ENCODE measurements at regions not wholly inside any gene's neighbourhood (a gene's known extent, or its start where the extent isn't known, plus 50 kb on each side); places are given as distances from the start of the nearest gene placed in this dataset.
"Not testable (repeated sequence)": the region's sequence is repeated elsewhere in the genome, so short reads cannot be mapped to it uniquely, and the experiment has no call there.

DNA sequence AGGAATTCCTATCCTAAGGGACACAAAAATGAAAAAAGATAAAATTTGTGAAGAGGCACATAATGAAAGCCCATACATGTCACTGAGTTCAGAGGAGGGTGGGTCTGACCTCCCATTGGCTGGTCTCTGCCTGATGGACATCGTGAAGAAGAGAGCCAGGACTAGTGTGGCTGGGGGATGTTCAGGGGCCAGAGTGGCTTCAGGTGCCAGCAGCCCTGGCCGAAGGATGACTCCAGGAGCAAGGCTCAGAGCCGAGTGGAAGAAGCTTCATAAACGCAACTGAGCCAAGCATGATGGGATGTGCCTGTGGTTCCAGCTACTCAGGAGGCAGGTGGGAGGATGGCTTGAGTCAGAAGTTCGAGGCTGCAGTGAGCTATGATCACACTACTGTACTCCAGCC lies 56.9 kb upstream of the ATP5PO start:
- no peak for DNase-seq (ENCODE audit: low read depth)

DNA sequence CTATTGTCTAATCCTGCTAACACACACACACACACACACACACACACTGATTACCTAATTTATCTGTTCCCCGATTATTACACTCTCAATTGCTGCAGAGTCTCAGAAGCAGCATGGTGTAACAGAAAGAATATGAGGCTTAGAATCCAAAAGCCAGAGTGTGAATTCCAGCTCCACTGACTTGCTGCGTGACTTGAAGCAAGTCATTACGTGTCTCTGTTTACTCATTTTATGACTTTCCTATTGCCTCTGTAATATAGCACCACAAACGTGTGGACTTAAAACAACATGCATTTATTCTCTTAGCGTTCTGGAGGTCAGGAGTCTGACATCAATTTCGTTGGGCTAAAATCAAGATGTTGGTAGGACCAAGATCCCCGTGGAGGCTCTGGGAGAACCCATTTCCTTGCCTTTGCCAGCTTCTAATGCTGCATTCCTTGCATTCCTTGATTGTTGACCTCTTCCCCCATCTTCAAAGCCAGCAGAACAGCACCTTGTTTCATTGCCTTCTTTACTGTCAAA lies 55.9 kb upstream of the ATP5PO start:
- no peak for DNase-seq (ENCODE audit: low read depth)

DNA sequence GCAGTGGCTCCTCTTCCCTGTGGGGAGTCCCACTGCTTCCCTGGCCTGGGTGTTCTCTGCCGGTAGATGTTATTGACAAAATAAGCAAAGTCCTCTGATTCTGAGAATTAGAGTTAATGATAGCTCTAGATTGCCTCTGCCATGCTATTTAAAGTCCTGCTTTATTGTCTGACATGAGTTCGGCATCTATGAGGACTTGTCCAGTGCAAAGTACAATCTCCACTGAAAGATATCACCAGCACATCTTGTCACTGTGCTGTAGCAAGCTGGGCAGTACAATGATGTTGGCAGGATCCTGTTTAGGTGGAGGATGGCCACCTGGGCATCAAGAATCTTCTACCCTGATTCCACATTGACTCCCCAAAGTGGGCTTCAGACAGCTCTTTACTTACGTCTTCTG lies 54.0 kb upstream of the ATP5PO start:
- no peak for DNase-seq (ENCODE audit: low read depth)

GRCh38 chr21:33968995-33969348 lies 53.4 kb upstream of the ATP5PO start:
- no peak for DNase-seq (ENCODE audit: low read depth)

DNA sequence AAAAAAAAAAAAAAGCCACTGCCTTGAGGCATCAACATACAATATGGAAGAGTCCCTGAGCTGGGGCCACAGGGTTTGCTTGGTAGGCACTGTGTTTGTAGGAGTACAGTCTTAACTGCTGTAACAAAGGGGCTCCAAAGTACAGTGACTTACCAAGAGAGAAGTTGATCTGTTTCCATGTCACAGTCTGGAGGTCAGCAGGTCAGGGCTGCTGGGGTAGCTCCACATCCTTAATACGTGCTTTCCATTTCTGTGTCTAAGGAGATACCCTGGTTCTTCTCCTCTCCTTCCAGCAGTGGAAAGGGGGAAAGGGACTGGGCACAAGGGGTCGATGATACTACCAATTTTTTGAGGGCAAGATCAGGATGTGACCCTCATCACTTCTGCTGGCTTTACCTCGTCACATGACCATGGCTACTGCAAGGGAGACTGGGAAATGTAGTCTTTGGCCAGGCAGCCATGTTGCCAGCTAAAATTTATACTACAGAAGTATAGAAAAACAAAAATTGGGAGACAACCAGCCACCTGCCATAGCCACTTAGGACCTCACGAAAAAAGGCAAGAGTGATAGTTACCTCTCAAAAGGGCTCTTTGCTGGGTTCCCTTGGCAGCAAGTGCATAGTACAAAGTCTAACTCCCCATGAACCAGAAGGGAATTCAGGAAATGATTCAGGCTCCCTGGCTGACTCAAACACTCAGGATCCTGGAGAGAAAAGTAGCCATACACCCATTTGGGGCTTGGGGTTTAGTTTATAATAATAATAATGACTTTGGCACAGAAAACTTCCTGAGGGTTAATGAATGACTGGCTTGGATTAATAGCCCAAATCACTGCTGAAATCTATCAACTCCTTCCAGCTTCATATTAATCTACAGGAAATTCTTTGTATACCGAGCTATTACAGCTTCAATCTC lies 52.7 kb upstream of the ATP5PO start:
- no peak for DNase-seq (ENCODE audit: low read depth)

DNA sequence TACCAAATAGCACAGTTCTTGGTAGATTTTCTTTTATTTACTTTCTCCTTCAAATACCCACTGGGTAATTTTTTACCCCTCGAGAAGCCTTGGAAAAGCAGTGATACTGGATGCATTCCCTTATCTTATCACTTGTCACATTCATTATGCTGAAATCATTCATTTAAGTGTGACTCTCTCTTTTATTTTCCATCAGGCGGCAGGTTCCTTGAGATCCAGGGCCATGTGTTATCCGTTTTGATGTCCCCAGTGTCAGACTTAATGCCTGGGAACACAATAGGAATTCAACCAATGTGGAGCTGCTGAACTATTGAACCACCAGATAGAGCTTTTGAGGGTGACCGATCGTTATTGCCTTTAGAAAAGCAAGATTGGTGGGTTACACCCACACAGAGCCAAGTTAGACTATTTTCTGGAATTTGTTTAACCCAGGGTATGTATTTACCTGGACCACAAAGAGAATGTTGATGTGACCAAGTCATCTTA lies 51.5 kb upstream of the ATP5PO start:
- no peak for DNase-seq (ENCODE audit: low read depth)

- DNase-seq (ENCODE audit: low read depth), result no peak
Observed at GRCh38 chr21:33966324-33966949, 50.8 kb upstream of the ATP5PO start.

- not testable (repeated sequence) for DNase-seq (ENCODE audit: low read depth)
Observed at GRCh38 chr21:33965662-33966061, 50.1 kb upstream of the ATP5PO start.
